H1 (cell line): ENCODE measurements at regions not wholly inside any gene's neighbourhood (a gene's known extent, or its start where the extent isn't known, plus 50 kb on each side); places are given as distances from the start of the nearest gene placed in this dataset.

Experiments used
- BRCA1 ChIP-seq: IDR thresholded peaks from 2 replicates; pipeline ENCODE4 v1.6.1; 2012; ENCODE audit warnings: low read depth, low read length, improper control_type of control experiment
- CREB1 ChIP-seq: IDR thresholded peaks from 2 replicates; pipeline ENCODE4 v1.6.1; 2012; ENCODE audit warnings: inconsistent platforms
- SAP30 ChIP-seq: fragments of 300-600 bp; sonication (generic); IDR thresholded peaks from 2 replicates; pipeline ENCODE4 v1.7.1; 2012; ENCODE audit warnings: low read length, moderate library complexity, mild to moderate bottlenecking, inconsistent platforms; ENCODE audit not compliant: insufficient read depth, insufficient replicate concordance
- SIN3A ChIP-seq, 2 experiments: IDR thresholded peaks in 1 of 2; conservative IDR thresholded peaks in 1 of 2; 2 replicates each; pipeline ENCODE4 v1.6.1; 2011 to 2012; ENCODE audit warnings: low read length in 2 of 2, improper control_type of control experiment in 1 of 2, low read depth in 1 of 2, mild to moderate bottlenecking in 1 of 2
- TF ChIP-seq, protein P1 (sequence below): IDR thresholded peaks from 2 replicates; pipeline ENCODE4 v1.6.1; 2012; ENCODE audit warnings: low read length, inconsistent platforms

DNA sequence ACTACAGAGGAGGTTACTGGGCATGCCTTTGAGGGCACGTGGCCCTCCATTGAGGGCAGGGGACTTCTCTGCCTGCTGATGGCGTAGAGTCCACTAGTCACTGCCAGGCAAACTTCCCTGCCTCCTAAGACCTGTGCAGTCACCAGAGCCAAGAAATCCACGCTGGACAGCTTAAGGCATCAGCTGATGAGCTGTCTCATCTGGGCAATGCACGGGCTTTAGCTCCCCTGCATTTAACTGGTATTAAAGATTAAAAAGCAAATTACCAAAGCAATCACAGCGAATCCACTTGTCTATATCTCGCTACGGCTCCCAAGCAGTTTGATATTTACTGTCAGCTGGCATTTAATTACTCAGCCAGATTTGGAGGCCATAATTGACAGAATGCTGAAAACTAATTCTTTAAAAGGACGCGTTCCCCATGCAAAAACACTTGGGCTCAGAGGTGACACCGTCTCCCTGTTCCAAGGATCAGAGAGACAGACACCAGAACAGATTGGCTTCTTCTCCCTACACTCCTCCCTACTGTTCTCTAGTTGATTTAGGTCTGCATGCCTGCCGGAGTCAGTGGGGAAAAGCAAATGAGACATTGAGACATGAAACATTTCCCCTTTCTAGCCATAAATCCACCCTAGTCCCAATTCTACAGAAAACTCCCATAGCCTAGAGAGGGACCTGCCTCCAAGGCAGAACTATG lies 68.5 kb downstream of the SPATA19 start (continued):
- TF ChIP-seq, protein P1, sequence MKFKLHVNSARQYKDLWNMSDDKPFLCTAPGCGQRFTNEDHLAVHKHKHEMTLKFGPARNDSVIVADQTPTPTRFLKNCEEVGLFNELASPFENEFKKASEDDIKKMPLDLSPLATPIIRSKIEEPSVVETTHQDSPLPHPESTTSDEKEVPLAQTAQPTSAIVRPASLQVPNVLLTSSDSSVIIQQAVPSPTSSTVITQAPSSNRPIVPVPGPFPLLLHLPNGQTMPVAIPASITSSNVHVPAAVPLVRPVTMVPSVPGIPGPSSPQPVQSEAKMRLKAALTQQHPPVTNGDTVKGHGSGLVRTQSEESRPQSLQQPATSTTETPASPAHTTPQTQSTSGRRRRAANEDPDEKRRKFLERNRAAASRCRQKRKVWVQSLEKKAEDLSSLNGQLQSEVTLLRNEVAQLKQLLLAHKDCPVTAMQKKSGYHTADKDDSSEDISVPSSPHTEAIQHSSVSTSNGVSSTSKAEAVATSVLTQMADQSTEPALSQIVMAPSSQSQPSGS: no peak
- TF ChIP-seq SAP30: no peak
- TF ChIP-seq SIN3A (conservative IDR thresholded peaks at IDR 0.05 in 1 of 2, IDR thresholded peaks at IDR 0.05 in 1 of 2; ENCODE audit: low read depth in 1 of 2, low read length in 2 of 2): no peak
- no peak for TF ChIP-seq CREB1
- no peak for TF ChIP-seq BRCA1
